ENCODE measurements at regions not wholly inside any gene's neighbourhood (a gene's known extent, or its start where the extent isn't known, plus 50 kb on each side); places are given as distances from the start of the nearest gene placed in this dataset.

- DNase-seq = no peak
These were observed 98.4 kb downstream of the ZFP36L2 start for GRCh38 chr2:43127941-43128558.

- peak; percentile 41 for DNase-seq
These were observed 99.0 kb downstream of the ZFP36L2 start for GRCh38 chr2:43127208-43127940.

DNA sequence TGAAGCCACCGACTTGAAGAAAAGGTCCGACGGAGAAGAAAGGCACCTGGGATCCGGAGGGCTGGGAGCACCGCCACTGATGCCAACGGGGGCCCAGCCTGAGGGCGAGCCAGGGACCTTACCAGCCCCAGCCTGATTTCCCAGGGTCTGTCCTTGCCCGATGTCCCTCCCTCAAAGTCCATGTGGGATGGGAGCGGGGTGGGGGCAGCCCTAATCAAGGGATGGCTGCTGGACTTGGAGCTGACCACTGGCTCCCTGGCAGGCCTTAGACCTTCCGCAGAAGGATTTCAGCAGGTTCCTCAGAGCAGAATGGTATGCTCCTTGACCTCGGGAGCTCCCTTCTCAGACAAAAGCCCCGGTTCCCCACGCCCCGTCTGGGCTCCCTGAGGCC is 99.6 kb downstream of the ZFP36L2 start:
- no peak for DNase-seq

- DNase-seq = peak; percentile 59
These were observed 101.1 kb downstream of the ZFP36L2 start for GRCh38 chr2:43125090-43125998.

GRCh38 chr2:43124687-43125057 is 101.7 kb downstream of the ZFP36L2 start:
- DNase-seq = no peak

DNA sequence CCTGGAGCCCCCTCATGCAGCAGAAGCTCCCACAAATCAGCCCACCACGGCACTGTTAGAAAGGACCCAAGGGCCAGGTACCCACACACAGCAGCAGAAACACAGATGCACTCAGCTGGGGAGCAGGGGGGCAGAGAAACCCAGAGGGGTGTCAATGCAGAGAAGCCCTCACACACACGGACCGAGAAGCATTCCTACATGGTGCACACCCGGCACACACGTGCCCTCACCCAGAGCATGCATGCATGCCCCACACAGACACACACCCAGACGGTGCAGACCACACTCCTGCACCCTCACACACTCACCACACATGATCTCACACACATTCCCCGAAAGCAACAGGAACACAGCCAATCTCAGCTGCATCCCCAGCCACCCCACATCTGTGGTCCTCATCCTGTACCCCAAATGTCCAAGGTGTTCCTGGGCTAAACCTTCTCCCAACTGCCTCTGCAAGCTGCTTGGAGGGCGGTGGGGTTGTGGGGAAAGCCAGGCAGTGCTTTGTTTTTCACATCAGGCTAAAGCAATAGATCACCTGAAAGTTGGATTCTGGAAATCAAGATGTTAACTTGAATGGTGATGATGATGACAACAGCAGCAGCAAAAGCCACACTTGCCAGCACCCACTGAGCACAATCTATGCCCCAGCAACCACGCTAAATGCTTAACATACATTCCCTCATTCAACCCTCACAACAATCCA is 102.3 kb downstream of the ZFP36L2 start:
- no peak for DNase-seq

GRCh38 chr2:43123486-43123885 is 102.9 kb downstream of the ZFP36L2 start:
- no peak for DNase-seq

- DNase-seq = no peak
These were observed 103.4 kb downstream of the ZFP36L2 start for GRCh38 chr2:43123028-43123427.

DNA sequence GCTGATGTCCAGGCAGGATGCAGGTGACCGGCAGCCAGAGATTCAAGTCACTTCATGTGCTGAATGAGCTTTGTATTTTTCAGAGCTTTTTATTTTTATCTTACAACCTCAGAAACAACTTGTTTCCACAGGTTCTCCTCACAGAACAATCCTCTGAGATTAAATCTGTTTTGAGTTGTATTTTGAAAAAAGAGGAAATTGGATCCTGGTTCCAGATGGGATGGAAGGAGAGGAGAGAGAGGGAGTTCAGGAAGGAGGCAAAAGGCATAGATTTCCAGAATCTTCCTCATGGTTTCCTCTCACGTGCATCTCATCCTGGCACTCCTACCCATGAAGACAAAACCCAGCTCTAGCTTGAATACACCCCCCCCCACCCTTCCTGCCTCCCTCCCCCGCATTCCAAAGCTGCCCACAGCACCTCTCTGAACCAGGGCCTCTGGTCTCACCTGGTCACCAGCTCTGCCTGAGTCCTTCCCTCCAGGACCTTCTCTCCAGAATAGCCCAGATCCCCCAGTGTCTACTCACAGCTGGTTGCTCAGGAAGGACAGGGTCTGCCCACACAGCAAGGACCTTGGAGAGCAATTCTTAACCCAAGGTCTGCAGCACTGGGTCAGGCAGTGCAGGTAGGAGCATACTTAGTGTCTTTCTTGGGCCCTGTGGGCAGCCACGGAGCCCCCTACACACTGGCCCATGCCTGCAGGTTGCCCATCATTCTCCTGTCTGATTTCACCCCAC is 104.7 kb downstream of the ZFP36L2 start:
- peak; percentile 68 for DNase-seq

DNA sequence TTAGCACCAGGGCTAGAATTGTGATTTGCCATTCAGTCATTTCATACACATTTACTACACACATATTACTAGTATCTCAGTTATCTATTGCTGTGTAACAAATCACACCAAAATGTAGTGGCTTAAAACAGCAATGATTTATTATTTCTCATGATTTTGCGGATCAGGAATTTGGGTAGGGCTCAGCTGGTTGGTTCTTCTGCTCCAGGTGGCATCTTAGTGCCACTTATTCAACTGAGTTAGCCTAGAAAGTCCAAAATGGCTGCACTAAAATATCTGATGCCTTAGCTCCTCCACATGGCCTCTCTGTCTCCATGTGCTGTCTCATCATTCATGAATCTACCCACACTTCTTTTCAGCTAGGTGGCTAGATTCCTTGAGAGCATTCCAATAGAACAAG is 107.1 kb downstream of the ZFP36L2 start:
- DNase-seq = no peak

GRCh38 chr2:43117521-43118143 is 108.8 kb downstream of the ZFP36L2 start:
- DNase-seq = peak; percentile 30

GRCh38 chr2:43116988-43117387 is 109.4 kb downstream of the ZFP36L2 start:
- no peak for DNase-seq

- no peak for DNase-seq
These were observed 110.5 kb downstream of the ZFP36L2 start for GRCh38 chr2:43115881-43116280.

GRCh38 chr2:43114210-43114609 is 112.2 kb downstream of the ZFP36L2 start:
- DNase-seq = peak; percentile 21

- no peak for DNase-seq
These were observed 114.4 kb downstream of the ZFP36L2 start for GRCh38 chr2:43111788-43112554.

- DNase-seq = peak; percentile 64
These were observed 115.9 kb downstream of the ZFP36L2 start for GRCh38 chr2:43110442-43110871.

- DNase-seq = no peak
These were observed 117.1 kb downstream of the ZFP36L2 start for GRCh38 chr2:43109261-43109743.

GRCh38 chr2:43107679-43108078 is 118.7 kb downstream of the ZFP36L2 start:
- no peak for DNase-seq

DNA sequence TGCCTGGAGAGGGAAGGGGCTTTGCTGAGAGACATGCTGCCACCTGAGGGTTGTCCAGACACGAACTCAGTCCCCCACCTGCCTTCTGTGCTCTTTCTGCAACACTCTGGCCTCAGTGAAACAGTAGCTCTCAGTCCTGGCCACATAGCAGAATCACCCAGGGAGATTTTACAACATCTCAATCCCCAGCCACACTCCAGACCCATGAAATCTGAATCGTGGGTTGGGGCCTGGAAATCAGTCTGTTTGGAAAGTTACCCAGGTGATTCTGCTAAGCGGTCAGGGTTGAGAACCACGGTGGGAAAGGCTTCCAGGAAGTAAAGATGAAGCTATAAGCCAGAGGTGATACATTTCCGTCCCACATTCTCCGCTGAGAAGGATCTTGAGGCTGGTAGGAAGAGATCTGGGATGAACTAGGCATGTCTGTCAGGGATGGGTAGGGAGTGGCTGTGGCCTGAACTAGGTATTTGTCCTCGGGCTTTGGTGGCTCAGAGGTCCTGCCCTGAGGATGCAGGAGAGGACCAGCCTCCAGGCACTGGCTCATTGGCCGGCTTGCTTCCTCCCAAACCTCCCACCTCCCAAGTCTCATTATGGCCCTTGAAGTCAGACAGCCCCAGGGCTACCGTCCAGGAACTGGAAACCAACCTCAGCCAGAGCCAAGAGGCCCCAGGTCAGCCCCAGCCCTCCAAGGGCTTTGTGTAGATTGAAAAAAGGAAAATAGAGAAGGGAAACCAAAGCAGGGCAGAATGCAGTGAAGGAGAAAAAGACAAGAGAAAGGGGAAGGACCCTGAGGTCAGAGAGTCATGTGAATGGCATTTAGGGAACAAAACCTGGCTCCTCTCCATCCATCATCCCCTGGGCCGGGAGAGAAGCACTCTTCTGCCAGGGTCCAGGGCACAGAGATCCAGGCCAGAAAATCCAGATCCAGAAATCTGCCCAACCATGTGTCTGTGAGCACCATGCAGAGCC is 119.6 kb downstream of the ZFP36L2 start:
- peak; percentile 19 for DNase-seq

Measured in tongue (tissue), 1 donor.